ENCODE measurements at regions not wholly inside any gene's neighbourhood (a gene's known extent, or its start where the extent isn't known, plus 50 kb on each side); places are given as distances from the start of the nearest gene placed in this dataset.

DNA sequence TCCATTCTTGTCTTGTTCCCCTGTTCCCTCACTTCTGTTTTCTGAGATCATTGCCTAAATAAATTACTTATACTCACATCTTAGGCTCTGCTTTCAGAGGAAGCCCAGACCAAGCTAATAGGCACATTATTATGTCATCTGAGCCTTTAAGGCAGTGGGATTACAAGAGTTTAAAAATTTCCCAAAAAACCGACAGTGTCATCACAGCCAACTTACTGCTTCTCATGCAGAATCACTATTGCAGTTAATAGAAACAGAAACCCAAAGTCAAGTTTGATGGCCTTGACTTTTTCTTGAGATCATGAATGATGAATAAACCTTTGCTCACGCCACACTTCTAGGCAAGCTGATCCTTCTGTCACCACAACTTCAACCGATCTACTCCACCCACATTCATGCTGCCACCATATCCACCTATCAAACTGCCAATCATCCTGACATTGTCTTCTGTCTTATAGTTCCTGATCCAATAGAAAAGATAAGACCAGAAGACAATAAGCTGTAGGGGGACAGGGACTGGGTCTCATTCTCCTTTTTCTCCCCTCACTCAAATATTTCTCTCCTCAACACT lies 142.7 kb upstream of the CREB1 start:
- TF ChIP-seq, protein P1, sequence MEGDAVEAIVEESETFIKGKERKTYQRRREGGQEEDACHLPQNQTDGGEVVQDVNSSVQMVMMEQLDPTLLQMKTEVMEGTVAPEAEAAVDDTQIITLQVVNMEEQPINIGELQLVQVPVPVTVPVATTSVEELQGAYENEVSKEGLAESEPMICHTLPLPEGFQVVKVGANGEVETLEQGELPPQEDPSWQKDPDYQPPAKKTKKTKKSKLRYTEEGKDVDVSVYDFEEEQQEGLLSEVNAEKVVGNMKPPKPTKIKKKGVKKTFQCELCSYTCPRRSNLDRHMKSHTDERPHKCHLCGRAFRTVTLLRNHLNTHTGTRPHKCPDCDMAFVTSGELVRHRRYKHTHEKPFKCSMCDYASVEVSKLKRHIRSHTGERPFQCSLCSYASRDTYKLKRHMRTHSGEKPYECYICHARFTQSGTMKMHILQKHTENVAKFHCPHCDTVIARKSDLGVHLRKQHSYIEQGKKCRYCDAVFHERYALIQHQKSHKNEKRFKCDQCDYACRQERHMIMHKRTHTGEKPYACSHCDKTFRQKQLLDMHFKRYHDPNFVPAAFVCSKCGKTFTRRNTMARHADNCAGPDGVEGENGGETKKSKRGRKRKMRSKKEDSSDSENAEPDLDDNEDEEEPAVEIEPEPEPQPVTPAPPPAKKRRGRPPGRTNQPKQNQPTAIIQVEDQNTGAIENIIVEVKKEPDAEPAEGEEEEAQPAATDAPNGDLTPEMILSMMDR (IDR thresholded peaks at IDR 0.05), result no peak
- TF ChIP-seq POLR2A (IDR thresholded peaks at IDR 0.05) (no peak), POLR2AphosphoS5 (IDR thresholded peaks at IDR 0.05) (no peak)

Data from breast epithelium (tissue), 3 donors.